Posterior vena cava (tissue), 2 donors: ENCODE measurements at regions not wholly inside any gene's neighbourhood (a gene's known extent, or its start where the extent isn't known, plus 50 kb on each side); places are given as distances from the start of the nearest gene placed in this dataset.

Experiments
- DNase-seq: peaks from one replicate; pipeline ENCODE4 v3.0.0-alpha.2; 2020; ENCODE audit warnings: low spot score
- intact Hi-C, 2 donors: fragments of 100-400 bp; cut with DNase I; formaldehyde crosslinking; loops; one replicate each; pipeline versions ENCODE4 v1.14.1 to v1.14.2; 2022 to 2023
- donor health status: DM: yes; HTN: yes; CAD: no.
- donor health status: DM: yes; HTN: yes; CAD: no.

DNA sequence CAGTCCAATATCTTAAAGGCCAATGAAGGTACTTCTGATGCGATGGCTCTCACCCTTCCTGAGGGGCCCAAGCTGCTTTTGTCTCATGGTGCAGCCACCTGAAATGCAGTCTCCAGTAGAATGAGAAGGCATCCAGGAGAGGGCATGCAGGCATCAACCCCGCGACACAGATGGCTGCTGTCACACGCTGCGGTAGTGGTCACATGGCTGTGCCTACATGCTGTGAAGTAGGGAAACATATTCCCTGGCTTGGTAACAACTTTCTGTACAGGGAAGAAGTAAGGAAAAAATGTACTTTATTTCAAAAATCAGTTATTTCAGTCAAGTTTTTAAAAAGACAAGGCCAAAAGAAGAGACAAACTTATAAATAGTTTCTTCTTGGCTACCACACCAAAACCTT lies 139.9 kb downstream of the TRIML1 start:
- no peak for DNase-seq

GRCh38 chr4:188282471-188283232 lies 143.4 kb downstream of the TRIML1 start:
- intact Hi-C loops = loop anchor here in 1 of 2 donors (1.0 kb wide), 1 partner anchor 15 kb away; no protein-coding TSS in a partner anchor
- DNase-seq = no peak

More for the DNA sequence above, 139.9 kb downstream of the TRIML1 start:
- intact Hi-C loops = no loop called here

GRCh38 chr4:188287169-188287894 lies 148.1 kb downstream of the TRIML1 start:
- no peak for DNase-seq
- intact Hi-C loops = no loop called here

DNA sequence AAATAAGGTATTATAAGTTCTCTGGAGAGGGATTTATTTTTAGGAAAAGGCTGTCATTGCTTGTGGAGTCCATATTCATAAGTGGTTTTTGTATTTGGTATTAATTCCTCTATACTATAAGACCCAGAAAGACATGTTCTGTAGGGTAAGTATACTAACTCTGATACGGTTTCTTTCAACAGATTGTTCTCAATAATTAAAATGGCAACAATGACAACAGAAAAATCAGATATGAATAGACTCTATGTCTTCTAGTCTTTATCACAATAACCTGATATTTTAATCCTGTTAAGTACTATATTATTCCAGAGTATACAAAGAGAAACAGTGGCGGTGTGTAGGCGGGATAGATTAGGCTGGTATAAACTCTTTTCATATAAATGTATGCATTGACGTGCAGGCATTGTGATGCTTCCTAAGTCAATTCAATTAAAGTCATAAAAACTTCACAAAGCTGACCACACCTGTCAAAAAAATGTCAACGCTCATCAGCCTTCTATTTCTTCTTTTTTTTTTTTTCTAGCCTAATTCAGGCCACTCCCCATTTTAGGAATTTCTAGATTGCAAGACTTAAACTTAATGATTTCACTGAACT lies 150.4 kb downstream of the TRIML1 start:
- intact Hi-C loops = no loop called here

DNA sequence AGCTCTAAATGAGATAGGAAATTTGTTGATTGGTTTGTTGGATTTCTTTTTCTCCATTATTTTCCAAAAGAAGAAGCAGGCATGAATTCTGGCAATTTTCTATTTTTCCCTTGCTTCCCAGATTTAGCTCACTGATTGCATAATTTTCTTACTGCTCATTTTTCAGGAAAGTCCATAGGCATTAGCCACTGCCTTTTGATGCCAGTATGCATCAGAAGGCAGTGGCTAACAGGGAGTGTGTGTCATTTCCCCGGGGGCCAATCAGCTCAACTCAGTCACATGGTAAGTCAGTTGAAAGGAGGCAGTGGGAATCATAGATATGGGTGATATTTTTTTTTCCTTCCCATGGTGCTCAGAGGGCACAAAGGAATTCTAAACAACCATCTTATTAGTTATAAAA lies 156.7 kb downstream of the TRIML1 start:
- intact Hi-C loops = no loop called here

More for the DNA sequence above, 150.4 kb downstream of the TRIML1 start:
- no peak for DNase-seq

GRCh38 chr4:188296331-188296730 lies 157.1 kb downstream of the TRIML1 start:
- DNase-seq = no peak
- intact Hi-C loops = no loop called here

More for the DNA sequence above, 156.7 kb downstream of the TRIML1 start:
- no peak for DNase-seq

DNA sequence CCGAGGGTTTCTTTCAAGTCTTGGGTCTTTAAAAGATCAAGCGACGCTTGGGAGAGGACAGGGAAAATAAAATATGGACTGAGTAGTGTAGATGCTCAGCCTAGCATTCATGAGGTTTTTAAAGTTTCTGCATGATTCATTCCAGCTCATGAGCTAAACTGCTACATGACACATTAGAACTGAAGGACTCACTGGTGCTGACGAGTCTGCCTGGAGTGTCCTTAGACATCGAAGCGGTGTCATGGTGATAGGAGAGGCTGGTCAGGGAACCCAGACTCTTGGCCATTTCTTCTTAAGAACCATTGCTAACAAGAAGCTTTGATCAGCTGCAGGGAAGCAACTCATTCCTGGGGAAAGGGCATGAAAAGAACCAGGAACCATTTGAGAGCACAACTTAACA lies 158.6 kb downstream of the TRIML1 start:
- intact Hi-C loops = no loop called here
- DNase-seq = no peak

- no peak for DNase-seq
- intact Hi-C loops = no loop called here
Observed at GRCh38 chr4:188299161-188299560, 159.9 kb downstream of the TRIML1 start.

- intact Hi-C loops = no loop called here
- no peak for DNase-seq
Observed at GRCh38 chr4:188300385-188300784, 161.1 kb downstream of the TRIML1 start.

DNA sequence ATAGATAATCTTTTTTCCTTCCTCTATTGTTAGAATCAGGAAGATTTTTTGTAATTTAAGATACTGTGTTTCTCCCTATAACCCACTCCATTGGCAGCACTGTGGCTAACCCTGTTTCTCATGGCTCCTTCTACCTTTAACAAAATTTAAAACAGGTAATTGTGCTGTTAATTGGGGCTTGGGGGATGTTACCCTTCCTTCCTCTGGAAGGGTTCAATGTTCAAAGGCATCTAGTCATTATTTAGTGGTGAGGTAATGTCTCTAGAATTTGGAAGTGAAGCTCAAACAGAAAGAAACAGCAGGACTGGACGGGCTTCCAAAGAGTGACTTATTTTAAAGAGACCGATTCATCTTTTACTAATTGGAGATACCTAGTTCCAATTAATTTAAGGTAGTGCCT lies 166.4 kb downstream of the TRIML1 start:
- intact Hi-C loops = no loop called here
- no peak for DNase-seq

GRCh38 chr4:188307591-188307990 lies 168.3 kb downstream of the TRIML1 start:
- intact Hi-C loops = no loop called here
- DNase-seq = no peak

DNA sequence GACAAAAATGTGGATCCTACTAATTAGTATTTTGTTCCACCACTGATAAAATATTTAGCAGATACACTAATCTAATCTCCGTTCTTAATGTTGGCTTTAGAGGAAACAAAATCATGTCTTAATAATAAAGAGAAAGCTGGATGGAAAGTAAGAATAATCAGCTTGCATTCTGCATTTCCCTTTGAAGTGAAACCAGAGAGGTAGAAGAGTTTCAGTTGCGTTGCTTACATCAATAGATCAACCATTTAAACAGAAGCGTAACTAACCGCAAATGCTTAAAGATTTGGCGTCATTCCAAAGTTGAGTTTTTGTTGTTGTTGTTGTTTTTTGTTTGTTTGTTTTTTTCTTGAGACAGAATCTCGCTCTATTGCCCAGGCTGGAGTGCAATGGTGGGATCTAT lies 168.9 kb downstream of the TRIML1 start:
- intact Hi-C loops = no loop called here

GRCh38 chr4:188316391-188316790 lies 177.2 kb downstream of the TRIML1 start:
- DNase-seq = no peak
- intact Hi-C loops = no loop called here

More for the DNA sequence above, 168.9 kb downstream of the TRIML1 start:
- DNase-seq = no peak

DNA sequence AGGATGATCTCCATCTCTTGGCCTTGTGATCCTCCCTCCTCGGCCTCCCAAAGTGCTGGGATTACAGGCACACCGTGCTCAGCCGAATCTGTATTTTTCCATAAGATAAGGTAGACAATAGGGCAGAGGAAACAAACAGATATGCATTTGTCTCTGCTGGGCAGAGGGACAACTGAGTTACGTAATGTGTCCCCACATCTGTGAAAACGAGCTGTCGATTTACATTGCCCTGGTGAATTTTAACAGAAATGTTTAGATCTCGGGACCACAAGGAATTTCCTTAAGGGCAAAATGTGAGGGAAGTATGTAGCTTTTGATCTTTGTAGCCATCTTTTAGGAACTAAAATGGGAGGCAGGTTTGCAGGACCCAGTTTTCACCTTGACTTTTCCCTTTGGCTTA lies 189.7 kb downstream of the TRIML1 start:
- no peak for DNase-seq
- intact Hi-C loops = no loop called here

DNA sequence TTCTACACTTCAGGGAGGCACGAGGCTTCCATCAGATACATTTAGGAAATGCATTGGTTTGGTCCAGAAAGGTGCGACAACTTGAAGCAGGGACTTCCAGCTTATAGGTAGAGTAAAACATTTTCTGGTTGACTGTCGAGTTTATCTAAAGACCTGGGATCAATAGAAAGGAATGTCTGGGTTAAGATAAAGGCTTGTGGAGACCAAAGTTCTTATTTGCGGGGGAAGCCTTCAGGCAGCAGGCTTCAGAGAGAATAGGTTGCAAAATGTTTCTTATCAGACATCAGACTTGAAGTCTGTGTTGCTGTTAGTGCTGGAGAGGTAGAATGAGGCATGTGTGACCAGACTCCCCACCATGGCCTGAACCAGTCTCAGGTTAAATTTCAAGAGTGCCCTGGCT lies 190.3 kb downstream of the TRIML1 start:
- intact Hi-C loops = no loop called here
- DNase-seq = no peak

- intact Hi-C loops = no loop called here
- DNase-seq = no peak
Observed at GRCh38 chr4:188332265-188332664, 193.0 kb downstream of the TRIML1 start.

DNA sequence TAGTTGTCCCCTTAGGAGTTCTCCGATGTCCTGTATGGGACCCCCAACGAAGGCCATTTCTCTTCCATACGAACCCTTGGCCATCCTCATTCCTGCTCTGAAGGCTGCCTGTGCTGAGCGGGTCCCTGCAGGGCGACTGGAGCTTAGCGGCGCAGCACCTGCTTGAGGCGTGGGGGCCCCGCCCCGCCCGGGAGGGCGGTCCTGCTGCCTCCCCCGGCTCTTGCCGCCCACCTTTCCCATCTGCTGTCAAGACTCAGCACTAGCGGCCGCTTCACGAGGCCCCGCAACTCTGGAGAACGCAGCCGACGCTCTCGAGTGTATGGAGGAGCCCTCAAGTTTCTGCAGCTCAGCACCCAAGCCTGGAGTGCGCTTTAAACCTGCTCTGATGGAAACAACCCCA lies 197.7 kb downstream of the TRIML1 start:
- no peak for DNase-seq
- intact Hi-C loops = no loop called here

DNA sequence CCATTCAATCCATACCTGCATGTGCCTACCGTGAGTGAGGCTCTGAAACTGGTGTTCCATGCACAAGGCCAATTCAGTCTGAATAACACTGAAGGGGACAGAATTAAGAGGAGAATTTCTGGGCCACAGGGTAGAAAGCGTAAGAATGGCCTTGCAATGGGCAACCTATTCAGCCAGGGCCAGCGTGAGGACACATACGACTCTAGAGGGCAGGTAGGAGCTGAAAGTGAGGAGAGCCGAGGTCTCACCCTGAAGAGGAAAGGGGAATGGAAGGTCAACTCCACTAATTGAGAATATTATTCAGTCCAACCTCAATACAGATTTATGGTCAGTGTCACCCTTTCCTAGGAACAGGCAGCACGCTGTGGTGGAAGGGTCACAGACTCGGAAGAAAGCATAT lies 202.2 kb downstream of the TRIML1 start:
- DNase-seq = no peak
- intact Hi-C loops = no loop called here

DNA sequence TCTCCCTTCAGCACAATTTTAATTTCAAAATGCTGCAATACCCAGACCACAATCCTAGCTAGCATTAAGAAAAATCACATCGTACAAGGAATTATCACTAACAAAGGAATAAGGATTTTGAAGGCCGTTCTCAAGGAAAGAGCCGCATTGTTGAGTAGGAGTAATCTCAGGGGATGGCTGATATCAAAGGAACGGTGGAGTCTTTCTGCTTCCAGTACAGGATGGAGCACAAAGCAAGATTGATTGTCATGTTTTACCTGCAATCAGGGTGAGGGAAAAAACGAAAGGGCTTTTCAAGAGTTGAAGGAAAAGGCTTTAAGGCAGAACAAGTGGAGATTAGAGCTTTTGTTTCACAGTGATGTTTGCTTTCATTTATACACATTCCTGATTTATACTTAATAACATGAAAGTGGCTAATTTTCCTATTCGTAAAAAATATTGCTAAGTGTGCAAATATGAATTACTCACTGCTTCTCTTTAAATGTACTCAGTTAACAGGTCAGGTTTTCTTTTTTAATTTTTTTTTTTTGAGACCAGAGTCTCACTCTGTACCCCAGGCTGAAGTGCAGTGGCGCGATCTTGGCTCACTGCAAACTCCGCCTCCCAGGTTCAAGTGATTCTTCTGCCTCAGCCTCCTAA lies 207.0 kb downstream of the TRIML1 start:
- DNase-seq = no peak
- intact Hi-C loops = no loop called here

DNA sequence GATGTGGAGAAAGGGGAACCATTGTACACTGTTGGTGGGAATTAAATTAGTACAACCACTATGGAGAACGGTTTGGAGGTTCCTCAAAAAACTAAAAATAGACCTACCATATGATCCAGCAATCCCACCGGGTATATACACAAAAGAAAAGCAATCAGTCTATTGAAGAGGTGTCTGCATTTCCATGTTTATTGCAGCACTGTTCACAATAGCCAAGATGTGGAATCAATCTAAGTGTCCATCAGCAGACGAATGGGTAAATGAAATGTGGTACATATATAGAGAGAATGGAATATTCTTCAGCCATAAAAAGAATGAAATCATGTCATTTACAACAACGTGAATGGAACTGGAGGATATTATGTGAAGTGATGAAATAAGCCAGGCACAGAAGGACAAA lies 208.1 kb downstream of the TRIML1 start:
- intact Hi-C loops = no loop called here
- DNase-seq = no peak
